ENCODE measurements at regions not wholly inside any gene's neighbourhood (a gene's known extent, or its start where the extent isn't known, plus 50 kb on each side); places are given as distances from the start of the nearest gene placed in this dataset.

DNA sequence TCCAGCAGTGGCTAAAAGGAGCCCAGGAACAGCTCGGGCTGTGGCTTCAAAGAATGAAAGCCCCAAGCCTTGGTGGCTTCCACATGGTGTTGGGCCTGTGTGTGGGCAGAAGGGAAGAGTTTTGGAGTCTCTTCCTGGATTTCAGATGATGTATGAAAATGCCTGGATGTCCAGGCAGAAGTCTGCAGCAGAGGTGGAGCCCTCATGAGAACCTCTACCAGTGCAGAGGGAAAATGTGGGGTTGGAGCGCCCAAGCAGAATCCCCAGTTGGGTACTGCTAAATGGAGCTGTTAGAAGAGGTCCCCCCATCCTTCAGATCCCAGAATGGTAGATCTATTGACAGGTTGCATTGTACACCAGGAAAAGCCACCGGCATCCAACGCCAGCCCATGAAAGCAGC is 412.1 kb downstream of the TDRD15 start:
- Histone ChIP-seq H3K4ac (ENCODE audit: low read depth, low read length) (no peak overlapping the region), H4K20me1 (ENCODE audit: insufficient read depth, low read length) (no peaks in the 10 kb centered on the region), H3K4me2 (ENCODE audit: low read depth, low read length) (no peak overlapping the region), H3K27ac (ENCODE audit: insufficient read depth, low read length) (no peak overlapping the region), H3K36me3 (ENCODE audit: control insufficient read depth, insufficient read depth, low read length) (no peaks in the 10 kb centered on the region), H4K91ac (ENCODE audit: insufficient read depth, low read depth, low read length) (no peak overlapping the region), H2AK5ac (ENCODE audit: low read depth, low read length) (no peak overlapping the region), H2AFZ (replicated peaks; ENCODE audit: low read length, poor library complexity) (no peak overlapping the region), H3K27me3 (ENCODE audit: control insufficient read depth, insufficient read depth, low read length) (no peaks in the 10 kb centered on the region), H3K18ac (ENCODE audit: low read depth, low read length) (no peak overlapping the region), H2BK120ac (ENCODE audit: low read depth, low read length) (no peak overlapping the region), H3K4me1 (ENCODE audit: control insufficient read depth, insufficient read depth, low read length) (no peaks in the 10 kb centered on the region), H3K14ac (replicated peaks; ENCODE audit: low read depth, low read length) (no peak overlapping the region), H2AK9ac (replicated peaks; ENCODE audit: low read depth, low read length, poor library complexity) (no peak overlapping the region), H2BK20ac (ENCODE audit: low read depth, low read length) (no peak overlapping the region), H4K8ac (ENCODE audit: low read depth in 2 of 2, low read length in 2 of 2) (no peak overlapping the region), H3K9me3 (ENCODE audit: control insufficient read depth, insufficient read depth, low read length) (peaks cover 15% of the 10 kb centered on the region), H3K9me1 (ENCODE audit: insufficient read depth, low read length) (no peaks in the 10 kb centered on the region), H2BK5ac (ENCODE audit: low read depth, low read length, poor library complexity, severe bottlenecking) (no peak overlapping the region), H4K5ac (ENCODE audit: low read depth, low read length) (no peak overlapping the region), H3K23ac (ENCODE audit: low read depth, low read length) (no peak overlapping the region), H3K9ac (ENCODE audit: low read depth, low read length) (no peak overlapping the region), H3K56ac (ENCODE audit: extremely low read depth, insufficient read depth, low read length) (no peak overlapping the region), H3K4me3 (ENCODE audit: insufficient read depth, low read depth, low read length) (no peak overlapping the region), H2BK15ac (ENCODE audit: low read depth, low read length) (no peak overlapping the region), H3K79me1 (ENCODE audit: low read depth in 1 of 2, low read length in 2 of 2) (no peaks in the 10 kb centered on the region)
- TF ChIP-seq MAFK (IDR thresholded peaks at IDR 0.05; ENCODE audit: low read depth, low read length): no peak
- no peak for TF ChIP-seq MAZ (IDR thresholded peaks at IDR 0.05; ENCODE audit: borderline replicate concordance, low read depth, low read length)
- TF ChIP-seq RFX5 (IDR thresholded peaks at IDR 0.05; ENCODE audit: low read depth, low read length): no peak
- TF ChIP-seq, protein P1, sequence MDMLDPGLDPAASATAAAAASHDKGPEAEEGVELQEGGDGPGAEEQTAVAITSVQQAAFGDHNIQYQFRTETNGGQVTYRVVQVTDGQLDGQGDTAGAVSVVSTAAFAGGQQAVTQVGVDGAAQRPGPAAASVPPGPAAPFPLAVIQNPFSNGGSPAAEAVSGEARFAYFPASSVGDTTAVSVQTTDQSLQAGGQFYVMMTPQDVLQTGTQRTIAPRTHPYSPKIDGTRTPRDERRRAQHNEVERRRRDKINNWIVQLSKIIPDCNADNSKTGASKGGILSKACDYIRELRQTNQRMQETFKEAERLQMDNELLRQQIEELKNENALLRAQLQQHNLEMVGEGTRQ (IDR thresholded peaks at IDR 0.05; ENCODE audit: low read depth, low read length): no peak
- TF ChIP-seq, protein P2, sequence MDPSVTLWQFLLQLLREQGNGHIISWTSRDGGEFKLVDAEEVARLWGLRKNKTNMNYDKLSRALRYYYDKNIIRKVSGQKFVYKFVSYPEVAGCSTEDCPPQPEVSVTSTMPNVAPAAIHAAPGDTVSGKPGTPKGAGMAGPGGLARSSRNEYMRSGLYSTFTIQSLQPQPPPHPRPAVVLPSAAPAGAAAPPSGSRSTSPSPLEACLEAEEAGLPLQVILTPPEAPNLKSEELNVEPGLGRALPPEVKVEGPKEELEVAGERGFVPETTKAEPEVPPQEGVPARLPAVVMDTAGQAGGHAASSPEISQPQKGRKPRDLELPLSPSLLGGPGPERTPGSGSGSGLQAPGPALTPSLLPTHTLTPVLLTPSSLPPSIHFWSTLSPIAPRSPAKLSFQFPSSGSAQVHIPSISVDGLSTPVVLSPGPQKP (IDR thresholded peaks at IDR 0.05; ENCODE audit: borderline replicate concordance, low read depth, low read length): no peak
- TF ChIP-seq, protein P3, sequence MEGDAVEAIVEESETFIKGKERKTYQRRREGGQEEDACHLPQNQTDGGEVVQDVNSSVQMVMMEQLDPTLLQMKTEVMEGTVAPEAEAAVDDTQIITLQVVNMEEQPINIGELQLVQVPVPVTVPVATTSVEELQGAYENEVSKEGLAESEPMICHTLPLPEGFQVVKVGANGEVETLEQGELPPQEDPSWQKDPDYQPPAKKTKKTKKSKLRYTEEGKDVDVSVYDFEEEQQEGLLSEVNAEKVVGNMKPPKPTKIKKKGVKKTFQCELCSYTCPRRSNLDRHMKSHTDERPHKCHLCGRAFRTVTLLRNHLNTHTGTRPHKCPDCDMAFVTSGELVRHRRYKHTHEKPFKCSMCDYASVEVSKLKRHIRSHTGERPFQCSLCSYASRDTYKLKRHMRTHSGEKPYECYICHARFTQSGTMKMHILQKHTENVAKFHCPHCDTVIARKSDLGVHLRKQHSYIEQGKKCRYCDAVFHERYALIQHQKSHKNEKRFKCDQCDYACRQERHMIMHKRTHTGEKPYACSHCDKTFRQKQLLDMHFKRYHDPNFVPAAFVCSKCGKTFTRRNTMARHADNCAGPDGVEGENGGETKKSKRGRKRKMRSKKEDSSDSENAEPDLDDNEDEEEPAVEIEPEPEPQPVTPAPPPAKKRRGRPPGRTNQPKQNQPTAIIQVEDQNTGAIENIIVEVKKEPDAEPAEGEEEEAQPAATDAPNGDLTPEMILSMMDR (conservative IDR thresholded peaks at IDR 0.05; ENCODE audit: low read depth, low read length): no peak
- no peak for TF ChIP-seq CEBPB (IDR thresholded peaks at IDR 0.05; ENCODE audit: low read depth, low read length)
- no peak for TF ChIP-seq BHLHE40 (IDR thresholded peaks at IDR 0.05; ENCODE audit: low read depth, low read length)
- no peak for TF ChIP-seq RCOR1 (IDR thresholded peaks at IDR 0.05; ENCODE audit: insufficient replicate concordance, low read length)
- no peak for TF ChIP-seq SMC3 (IDR thresholded peaks at IDR 0.05; ENCODE audit: low read depth, low read length)
- TF ChIP-seq RAD21 (IDR thresholded peaks at IDR 0.05; ENCODE audit: low read length): no peak
- TF ChIP-seq NFE2L2 (IDR thresholded peaks at IDR 0.05; ENCODE audit: low read depth, low read length): no peak
- TF ChIP-seq FOS (IDR thresholded peaks at IDR 0.05; ENCODE audit: low read depth, low read length): no peak
- no peak for TF ChIP-seq MXI1 (IDR thresholded peaks at IDR 0.05; ENCODE audit: borderline replicate concordance, low read depth, low read length)
- no peak for TF ChIP-seq POLR2A (IDR thresholded peaks at IDR 0.05; ENCODE audit: low read depth, low read length)
- TF ChIP-seq CHD1 (IDR thresholded peaks at IDR 0.05; ENCODE audit: low read depth, low read length): no peak
- intact Hi-C loops (cut with micrococcal nuclease) (no loop called here), dilution Hi-C loops (cut with HindIII; ENCODE audit: low sequenced_read_pairs, unreplicated experiment) (no loop called here), in situ Hi-C loops (cut with MboI; ENCODE audit: low sequenced_read_pairs) (no loop called here)
- POLR2A ChIA-PET (ENCODE audit: unreplicated experiment): no interaction called here
- DNase-seq (no peak), ATAC-seq (ENCODE audit: low read depth) (no peak)
- no CpG with 5 or more reads among the region's 4 CpGs for WGBS, 2 experiments (ENCODE audit: extremely low coverage in 2 of 2, insufficient read length in 1 of 2)
- CTCF ChIA-PET: no interaction called here
- BruUV-seq (replicated peaks): no TSS peak

Data from IMR-90 (cell line).